ENCODE measurements at regions not wholly inside any gene's neighbourhood (a gene's known extent, or its start where the extent isn't known, plus 50 kb on each side); places are given as distances from the start of the nearest gene placed in this dataset.

DNA sequence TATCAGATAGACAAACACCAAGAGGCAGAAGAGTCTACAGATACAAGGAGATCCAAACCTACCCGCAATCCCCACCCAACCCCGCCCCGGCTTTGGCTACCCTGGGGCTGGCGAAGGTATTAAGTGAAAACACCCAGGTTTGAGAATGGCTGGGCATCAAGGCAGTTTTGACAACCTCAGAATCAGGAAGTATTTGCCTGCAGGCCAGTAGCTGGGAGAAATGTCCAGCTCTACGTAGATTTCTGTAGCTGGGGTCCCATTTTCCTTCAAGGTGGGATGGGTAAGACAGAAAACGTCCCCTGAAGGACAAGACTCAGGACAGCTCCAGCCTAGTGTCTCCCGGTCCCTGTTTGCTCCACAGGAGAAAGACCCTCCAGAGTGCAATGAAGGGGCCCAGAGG, 101.8 kb upstream of the ERG start:
- no peak for DNase-seq (ENCODE audit: low read depth, low spot score)
- dilution Hi-C loops (cut with MboI; ENCODE audit: extremely low pct_ligation_motif_present, low sequenced_read_pairs): no loop called here
- ChIA-PET POLR2A (no interaction called here), CTCF (interaction anchor here (1.1 to 1.8 kb wide), 2 partner anchors 10 to 538 kb away, joined by 3 to 4 read pairs; no protein-coding TSS in a partner anchor)
- Histone ChIP-seq H3K4me2 (ENCODE audit: insufficient read depth, low read length) (no peak overlapping the region), H3K4me3 (replicated peaks in 1 of 3; ENCODE audit: insufficient read depth in 1 of 3, low read depth in 1 of 3, low read length in 3 of 3) (no peak overlapping the region), H3K27me3 (ENCODE audit: control insufficient read depth in 2 of 2, insufficient read depth in 2 of 2, low read length in 2 of 2) (peaks cover 5 to 8% of the 10 kb centered on the region in 2 experiments), H3K4me1 (ENCODE audit: control insufficient read depth, extremely low read depth, insufficient read depth, low read length) (no peaks in the 10 kb centered on the region), H3K9ac (replicated peaks; ENCODE audit: extremely low read depth, insufficient read depth, low read length) (no peak overlapping the region), H4K20me1 (replicated peaks; ENCODE audit: control insufficient read depth, extremely low read depth, insufficient read depth, low read length) (no peaks in the 10 kb centered on the region), H3K9me3 (replicated peaks; ENCODE audit: control insufficient read depth, insufficient read depth, low read length) (no peaks in the 10 kb centered on the region), H3K79me2 (ENCODE audit: control insufficient read depth, insufficient read depth, low read length) (no peaks in the 10 kb centered on the region), H2AFZ (ENCODE audit: low read depth, low read length) (no peak overlapping the region), H3K27ac (ENCODE audit: insufficient read depth, low read depth, low read length) (no peak overlapping the region), H3K9me1 (replicated peaks; ENCODE audit: control insufficient read depth, extremely low read depth, insufficient read depth, low read length) (no peaks in the 10 kb centered on the region), H3K36me3 (ENCODE audit: control insufficient read depth in 2 of 2, extremely low read depth in 1 of 2, insufficient read depth in 2 of 2, low read length in 2 of 2) (no peaks in the 10 kb centered on the region)
- TF ChIP-seq POLR2A (IDR thresholded peaks at IDR 0.05; ENCODE audit: low read depth, low read length) (no peak), GATA2 (IDR thresholded peaks at IDR 0.05; ENCODE audit: insufficient read depth, insufficient read length, low read depth, low read length) (no peak), MYC (IDR thresholded peaks at IDR 0.05; ENCODE audit: low read depth, low read length) (no peak), FOS (IDR thresholded peaks at IDR 0.05; ENCODE audit: borderline replicate concordance, insufficient read depth, low read length) (no peak), JUN (IDR thresholded peaks at IDR 0.05; ENCODE audit: borderline replicate concordance, insufficient read depth, insufficient read length, low read depth) (no peak), POLR2AphosphoS5 (IDR thresholded peaks at IDR 0.05; ENCODE audit: insufficient read depth, low read depth, low read length) (no peak), EZH2 (IDR thresholded peaks at IDR 0.05; ENCODE audit: borderline replicate concordance, low read depth, low read length, severe bottlenecking) (no peak)
- TF ChIP-seq, protein P1, sequence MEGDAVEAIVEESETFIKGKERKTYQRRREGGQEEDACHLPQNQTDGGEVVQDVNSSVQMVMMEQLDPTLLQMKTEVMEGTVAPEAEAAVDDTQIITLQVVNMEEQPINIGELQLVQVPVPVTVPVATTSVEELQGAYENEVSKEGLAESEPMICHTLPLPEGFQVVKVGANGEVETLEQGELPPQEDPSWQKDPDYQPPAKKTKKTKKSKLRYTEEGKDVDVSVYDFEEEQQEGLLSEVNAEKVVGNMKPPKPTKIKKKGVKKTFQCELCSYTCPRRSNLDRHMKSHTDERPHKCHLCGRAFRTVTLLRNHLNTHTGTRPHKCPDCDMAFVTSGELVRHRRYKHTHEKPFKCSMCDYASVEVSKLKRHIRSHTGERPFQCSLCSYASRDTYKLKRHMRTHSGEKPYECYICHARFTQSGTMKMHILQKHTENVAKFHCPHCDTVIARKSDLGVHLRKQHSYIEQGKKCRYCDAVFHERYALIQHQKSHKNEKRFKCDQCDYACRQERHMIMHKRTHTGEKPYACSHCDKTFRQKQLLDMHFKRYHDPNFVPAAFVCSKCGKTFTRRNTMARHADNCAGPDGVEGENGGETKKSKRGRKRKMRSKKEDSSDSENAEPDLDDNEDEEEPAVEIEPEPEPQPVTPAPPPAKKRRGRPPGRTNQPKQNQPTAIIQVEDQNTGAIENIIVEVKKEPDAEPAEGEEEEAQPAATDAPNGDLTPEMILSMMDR (IDR thresholded peaks at IDR 0.05; ENCODE audit: extremely low read depth in 1 of 2, insufficient read depth in 1 of 2, low read depth in 1 of 2, low read length in 2 of 2): no peak
- TF ChIP-seq, protein P2, sequence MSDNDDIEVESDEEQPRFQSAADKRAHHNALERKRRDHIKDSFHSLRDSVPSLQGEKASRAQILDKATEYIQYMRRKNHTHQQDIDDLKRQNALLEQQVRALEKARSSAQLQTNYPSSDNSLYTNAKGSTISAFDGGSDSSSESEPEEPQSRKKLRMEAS (IDR thresholded peaks at IDR 0.05; ENCODE audit: insufficient read depth, insufficient read length): no peak
- no TSS peak for BruUV-seq (replicated peaks)
- intact Hi-C loops (cut with micrococcal nuclease): no loop called here
- no peak for FAIRE-seq

Measured in endothelial cell of umbilical vein (primary cell).